Activated T-helper 1 cell treated with anti-CD3 and anti-CD28 coated beads, Interleukin-2, amount 50 U/mL, for 16 hours (primary cell): ENCODE measurements at regions not wholly inside any gene's neighbourhood (a gene's known extent, or its start where the extent isn't known, plus 50 kb on each side); places are given as distances from the start of the nearest gene placed in this dataset.
"Not testable (repeated sequence)": the region's sequence is repeated elsewhere in the genome, so short reads cannot be mapped to it uniquely, and the experiment has no call there.

ENCODE experiments used
- DNase-seq, 2 donors: peaks; one replicate each; pipeline ENCODE4 v3.0.0-alpha.2; 2020; ENCODE audit warnings: low read depth in 1 of 2, low spot score in 1 of 2

DNA sequence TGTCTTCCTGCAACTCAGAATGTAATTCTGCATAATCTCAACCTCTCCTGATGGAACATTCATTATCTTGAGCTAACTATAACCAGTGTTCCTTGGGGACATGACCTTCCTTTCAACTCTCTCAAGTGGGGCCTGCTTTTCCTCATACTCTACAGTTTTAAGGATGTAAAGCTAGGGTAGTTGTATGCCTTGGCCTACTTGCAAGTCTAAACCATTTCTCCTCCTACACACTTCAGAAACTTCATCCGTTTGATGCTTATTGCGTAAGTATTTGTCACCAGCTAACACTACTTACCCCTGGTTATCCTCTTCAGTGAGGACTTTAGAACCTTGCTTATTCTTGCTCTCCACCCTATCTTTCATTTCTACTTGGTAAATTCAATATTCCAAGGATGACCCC, 548.9 kb downstream of the HINT1 start:
- DNase-seq, result no peak

- DNase-seq, result no peak
Observed at GRCh38 chr5:130605234-130605633, 559.8 kb downstream of the HINT1 start.

DNA sequence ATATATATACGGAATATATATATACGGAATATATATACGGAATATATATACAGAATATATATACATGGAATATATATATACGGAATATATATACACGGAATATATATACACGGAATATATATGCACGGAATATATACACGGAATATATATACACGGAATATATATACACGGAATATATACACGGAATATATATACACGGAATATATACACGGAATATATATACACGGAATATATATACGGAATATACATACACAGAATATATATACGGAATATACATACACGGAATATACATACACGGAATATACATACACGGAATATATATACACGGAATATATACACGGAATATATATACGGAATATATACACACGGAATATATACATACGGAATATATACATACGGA, 568.4 kb downstream of the HINT1 start:
- DNase-seq, result not testable (repeated sequence)

DNA sequence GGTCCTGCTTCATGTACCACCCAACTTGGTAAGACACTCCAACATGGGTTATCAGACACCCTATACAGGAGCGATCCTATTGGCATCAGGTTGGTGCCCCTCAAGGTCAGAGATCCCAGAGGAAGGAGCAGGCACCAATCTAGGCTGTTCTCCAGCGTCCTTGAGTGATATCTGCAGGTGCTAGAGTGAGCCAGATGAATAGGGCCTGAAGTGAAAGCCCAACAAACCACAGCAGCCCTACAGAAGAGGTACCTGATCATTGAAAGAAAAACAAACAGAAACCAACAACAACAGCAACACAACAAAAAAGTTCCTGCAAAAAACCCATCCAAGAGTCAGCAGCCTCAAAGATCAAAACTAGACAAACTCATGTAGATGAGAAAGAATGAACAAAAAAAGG, 584.8 kb downstream of the HINT1 start:
- no peak for DNase-seq

GRCh38 chr5:130578354-130578753, 586.7 kb downstream of the HINT1 start:
- no peak for DNase-seq

GRCh38 chr5:130571076-130571475, 594.0 kb downstream of the HINT1 start:
- DNase-seq, result no peak

- no peak for DNase-seq
Observed at GRCh38 chr5:130568791-130569190, 596.3 kb downstream of the HINT1 start.

DNA sequence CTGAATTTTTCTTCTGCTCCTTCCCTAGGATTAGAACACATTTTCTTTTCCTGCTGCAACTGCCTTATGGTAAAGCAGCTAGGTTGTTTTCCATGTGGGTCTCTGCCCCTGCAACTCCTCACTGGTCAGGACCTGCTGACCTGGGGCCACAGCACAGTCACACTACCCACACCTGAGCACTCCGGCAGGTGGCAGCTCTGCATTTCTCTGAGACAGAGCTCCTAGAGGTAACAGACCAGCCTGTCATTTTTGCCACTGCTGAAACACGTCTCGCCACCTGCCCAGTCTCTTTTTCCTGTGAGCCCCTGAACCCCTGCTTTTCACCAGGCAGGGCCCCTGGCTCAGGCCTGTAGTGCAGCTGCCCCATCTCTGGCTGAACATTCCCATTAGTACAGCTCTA, 609.6 kb downstream of the HINT1 start:
- no peak for DNase-seq

- DNase-seq, result no peak
Observed at GRCh38 chr5:130550562-130550928, 614.5 kb downstream of the HINT1 start.

DNA sequence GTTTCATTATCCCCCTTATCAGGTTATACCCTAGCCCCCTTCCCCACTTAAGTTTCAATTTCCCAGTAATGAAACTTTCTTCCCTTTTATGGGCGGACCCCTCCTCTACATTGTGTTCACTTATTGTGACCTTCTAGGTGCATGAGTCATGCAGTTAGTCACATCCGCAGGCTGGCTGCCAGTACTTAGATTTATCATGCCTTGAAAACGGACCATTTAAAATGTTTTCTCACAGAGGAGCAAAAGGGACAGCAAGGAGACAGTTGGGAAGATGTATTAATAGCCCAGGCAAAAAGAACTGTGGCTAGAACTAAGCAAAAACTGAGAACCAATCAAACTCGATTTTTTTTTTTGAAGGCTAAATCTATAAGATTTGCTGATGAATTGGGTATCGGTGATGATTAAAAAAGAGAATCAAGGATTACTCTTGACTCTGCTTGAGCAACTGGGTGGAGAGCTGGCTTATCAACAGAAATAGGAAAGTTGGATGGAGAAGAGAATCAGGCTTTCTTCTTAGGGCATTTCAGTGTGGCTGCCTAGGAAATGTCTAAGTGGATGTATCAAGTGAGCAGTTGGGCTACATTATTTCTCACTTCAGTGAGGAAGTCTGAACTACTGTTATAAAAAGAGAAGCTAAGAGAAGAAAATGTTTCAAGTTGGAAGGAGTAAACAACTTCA, 615.0 kb downstream of the HINT1 start:
- no peak for DNase-seq

DNA sequence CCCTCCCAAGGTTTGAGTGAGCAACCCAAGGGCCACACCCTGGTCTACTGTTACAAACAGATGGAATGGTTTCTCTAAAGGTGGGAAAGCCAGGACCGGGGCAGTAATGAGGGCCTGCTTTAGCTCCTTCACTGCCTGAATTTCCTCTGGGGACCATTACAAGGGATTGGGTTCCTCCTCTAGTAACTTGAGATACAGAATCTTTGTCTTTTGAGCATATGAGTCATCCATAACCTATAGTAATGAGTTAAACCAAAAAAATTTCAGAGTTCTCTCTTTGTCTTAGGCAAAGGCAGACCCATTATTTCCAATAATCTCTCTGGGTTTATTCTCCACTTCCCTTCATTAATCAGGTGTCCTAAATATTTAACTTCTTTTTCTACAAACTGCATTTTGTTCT, 618.8 kb downstream of the HINT1 start:
- DNase-seq, result no peak

DNA sequence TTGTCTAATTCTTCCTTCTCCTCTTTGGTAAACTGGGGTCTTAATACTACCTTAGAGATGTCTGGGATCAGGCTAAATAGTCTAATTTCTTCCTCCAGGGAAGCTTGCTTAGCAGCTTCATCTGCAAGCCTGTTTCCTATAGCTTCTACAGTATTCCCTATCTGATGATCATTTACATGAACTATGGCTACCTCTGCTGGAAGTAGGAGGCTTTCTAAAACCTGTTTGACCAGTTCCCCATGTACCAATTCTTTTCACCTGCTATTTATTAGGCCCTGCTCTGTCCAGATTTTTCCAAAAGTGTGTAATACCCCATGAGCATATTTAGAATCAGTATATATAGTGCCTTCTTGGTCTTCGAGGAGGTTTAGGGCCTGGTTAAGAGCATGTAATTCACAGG, 619.8 kb downstream of the HINT1 start:
- no peak for DNase-seq

DNA sequence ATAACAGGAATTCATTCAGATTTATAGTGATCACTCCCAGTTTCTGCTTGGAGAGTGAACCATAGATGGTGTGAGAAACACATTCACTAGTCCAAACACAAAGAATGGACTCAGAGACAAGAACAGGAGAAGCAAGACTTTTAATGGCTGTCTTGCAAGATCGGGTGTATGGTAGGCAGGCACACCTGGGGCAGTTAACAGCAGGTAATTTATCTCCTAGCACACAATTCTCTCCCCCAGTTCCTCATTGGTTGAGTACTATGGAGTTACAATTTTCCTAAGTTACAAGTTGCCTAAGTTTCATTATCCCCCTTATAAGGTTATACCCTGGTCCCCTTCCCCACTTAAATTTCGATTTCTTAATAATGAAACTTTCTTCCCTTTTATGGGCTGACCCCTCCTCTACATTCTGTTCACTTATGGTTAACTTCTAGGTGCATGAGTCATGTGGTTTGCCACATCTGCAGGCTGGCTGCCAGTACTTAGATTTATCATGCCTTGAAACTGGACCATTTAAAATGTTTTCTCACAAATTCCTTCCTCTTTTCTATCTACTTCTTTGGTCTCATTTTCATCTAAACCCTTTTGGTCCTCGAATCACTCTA, 623.3 kb downstream of the HINT1 start:
- no peak for DNase-seq

DNA sequence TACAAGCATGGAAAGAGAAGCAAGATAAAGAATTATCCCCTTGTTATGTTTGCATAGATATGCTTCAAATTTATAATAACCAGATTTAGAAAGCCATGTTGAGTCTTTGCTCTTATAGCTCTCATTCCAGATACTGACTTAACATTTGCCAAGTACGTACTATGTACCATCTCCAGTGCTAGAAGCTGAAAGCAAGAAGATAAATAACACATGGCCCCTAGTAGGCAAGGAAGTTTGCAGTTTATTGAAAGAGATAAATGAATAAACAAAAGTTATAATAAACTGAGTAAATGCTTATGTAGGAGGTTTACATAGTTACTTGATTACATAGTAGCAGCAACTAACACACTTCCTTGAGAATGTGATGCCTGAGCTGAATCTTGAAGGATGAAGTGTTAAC, 628.4 kb downstream of the HINT1 start:
- DNase-seq, result no peak

GRCh38 chr5:130532786-130533185, 628.5 kb downstream of the CHSY3 start:
- no peak for DNase-seq

DNA sequence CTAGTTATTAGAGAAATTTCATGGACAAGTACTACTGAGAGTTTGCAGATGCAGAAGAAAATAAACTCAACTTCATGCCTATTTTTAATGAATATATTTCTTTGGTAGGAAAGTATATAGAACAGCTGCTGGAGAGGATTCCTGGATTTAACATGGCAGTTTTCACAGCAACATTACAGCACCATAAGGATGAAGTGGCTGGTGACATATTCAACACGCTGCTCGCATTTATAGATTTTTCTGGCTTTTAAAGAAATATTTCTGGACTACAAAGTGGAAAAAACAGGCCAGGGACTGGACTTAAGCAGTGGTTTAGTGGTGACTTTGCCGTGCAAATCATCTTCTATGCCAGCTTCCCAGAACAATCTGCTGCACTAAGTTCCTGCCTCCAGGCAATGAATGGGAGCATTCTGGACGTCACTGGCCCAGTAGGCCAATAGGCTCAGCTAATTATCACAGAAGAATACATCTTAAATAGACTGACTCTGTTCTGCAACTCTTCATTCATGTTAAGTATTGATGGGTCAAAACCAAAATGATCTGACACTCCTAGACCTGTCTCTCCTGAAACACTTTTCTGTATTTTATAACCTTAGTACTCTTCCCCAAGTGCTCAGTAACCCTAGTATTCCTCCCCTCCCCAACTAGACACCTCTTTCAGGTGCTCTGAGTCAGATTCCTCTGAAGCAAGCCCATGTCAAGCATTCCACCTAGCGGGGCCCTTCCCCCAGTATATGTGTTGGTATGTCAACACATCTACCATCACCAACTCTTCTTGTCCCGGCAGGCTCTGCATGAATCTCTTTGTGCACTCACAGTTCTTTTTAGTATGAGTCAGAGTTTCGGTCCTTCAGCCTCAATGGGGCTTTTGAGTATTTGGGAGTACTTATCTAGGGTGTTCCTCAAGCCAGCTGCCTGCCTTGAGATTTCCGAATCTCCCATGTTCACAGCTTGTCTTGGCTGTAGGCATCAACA, 625.5 kb downstream of the CHSY3 start:
- no peak for DNase-seq

GRCh38 chr5:130529111-130529510, 624.8 kb downstream of the CHSY3 start:
- no peak for DNase-seq

DNA sequence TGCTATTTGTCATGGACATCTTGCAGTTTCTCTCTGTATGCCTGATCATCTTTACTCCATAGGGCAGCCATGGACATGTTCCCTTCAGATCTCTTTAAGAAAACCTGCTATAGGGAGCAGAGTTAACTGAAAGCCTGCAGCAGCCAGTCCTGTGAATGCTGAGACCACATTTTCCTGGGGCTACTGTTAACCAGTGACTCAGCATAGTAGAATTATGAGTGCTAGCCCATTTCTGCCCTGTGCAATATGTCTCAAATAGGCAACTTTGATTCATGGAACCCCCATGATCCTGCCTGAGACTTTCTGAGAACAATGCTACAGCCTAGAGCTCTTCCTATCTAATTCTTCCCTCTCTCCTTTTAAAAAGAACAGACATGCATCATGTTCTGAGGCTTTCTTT, 624.2 kb downstream of the CHSY3 start:
- DNase-seq, result no peak

DNA sequence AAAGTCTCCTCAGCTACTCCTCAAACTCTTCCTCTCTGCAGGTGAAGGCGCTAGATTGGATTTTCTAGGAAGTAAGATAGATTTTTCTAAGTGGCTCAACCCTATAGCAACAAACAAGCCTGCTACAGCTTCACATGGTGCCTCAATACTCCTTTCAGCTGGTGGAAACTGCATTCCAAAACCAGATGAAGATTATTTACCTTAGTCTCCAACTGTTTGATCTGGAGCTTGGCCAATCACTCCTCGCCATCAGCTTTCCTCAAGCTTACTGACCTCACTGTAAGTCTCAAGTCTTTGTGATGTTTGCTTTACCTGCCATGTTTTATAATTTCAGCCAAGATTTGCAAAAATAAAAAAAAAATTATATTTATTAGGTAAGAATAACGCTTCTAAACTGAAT, 622.4 kb downstream of the CHSY3 start:
- no peak for DNase-seq

DNA sequence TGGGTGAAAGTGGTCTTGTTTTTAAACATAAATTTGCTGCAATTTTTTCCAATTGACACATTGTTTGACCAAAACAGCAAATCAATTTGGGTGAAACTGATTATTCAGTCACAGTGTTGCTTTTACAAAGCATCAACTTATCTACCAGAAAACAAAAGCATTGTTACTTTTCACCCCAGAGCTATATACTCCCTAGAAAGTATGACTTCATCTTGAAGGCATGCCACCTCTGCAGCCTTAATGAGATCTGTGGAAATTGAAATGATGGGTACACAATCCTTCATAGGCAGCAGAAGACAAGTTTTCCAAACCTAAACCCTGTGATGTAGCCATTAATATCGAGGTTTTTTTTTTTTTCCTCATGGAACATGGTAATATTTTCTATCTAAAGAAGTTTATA, 615.9 kb downstream of the CHSY3 start:
- DNase-seq, result no peak

DNA sequence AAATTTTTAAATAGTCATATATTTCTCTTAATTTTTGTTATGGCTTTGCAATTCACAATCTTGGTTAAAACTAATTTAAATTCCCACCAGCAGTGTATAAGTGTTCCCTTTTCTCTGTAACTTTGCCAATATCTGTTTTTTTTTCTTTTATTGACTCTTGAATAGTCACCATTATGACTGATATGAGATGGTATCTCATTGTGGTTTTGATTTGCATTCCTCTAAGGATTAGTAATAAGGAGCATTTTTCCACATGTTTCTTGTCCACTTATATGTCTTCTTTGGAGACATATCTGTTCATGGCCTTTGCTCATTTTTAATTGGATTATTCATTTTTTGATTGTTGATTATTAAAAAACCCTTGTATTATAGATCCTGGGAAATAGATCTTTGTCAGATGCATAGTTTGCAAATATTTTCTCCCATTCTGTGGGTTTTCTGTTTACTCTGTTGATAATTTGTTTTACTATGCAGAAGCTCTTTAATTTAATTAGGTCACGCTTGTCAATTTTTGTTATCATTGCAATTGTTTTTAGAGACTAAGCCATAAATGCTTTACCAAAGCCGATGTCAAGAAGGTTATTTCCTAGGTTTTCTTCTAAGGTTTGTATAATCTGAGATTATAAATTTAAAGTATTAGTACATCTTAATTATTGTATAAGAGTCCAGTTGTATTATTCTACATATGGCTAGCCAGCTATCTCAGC, 610.9 kb downstream of the CHSY3 start:
- DNase-seq, result no peak

- DNase-seq, result no peak
Observed at GRCh38 chr5:130502702-130503101, 598.4 kb downstream of the CHSY3 start.
